Panc1 (cell line): ENCODE measurements at regions not wholly inside any gene's neighbourhood (a gene's known extent, or its start where the extent isn't known, plus 50 kb on each side); places are given as distances from the start of the nearest gene placed in this dataset.

Experiments
- ATAC-seq: fragments of 200-7000 bp; cut with Tn5 transposase; 2 replicates; pipeline ENCODE4 v1.9.1; 2020; ENCODE audit warnings: mild to moderate bottlenecking, moderate library complexity
- BruUV-seq: library from RNA; stranded (reverse); fragments of 400-500 nt; replicated peaks from 2 replicates; lab custom pipeline; 2021; lab: Mats Ljungman, UMichigan
- CTCF ChIA-PET: fragments of 300-600 bp; sonication (Branson Sonifier 250); formaldehyde crosslinking; loops from one replicate; lab custom pipeline; 2022; ENCODE audit warnings: antibody characterized with exemption; lab: Charles Lee
- POLR2A ChIA-PET: fragments of 300-600 bp; sonication (Branson Sonifier 250); formaldehyde crosslinking; loops from one replicate; lab custom pipeline; 2022; ENCODE audit warnings: antibody characterized with exemption; lab: Charles Lee
- DNase-seq: peaks from one replicate; pipeline ENCODE4 v3.0.0-alpha.2; 2010; ENCODE audit warnings: low read depth, low spot score
- H3K27ac ChIP-seq: 2 replicates; pipeline ENCODE4 v1.5.1; 2011; ENCODE audit warnings: mild to moderate bottlenecking, low read length, inconsistent platforms
- H3K27me3 ChIP-seq: fragments of 200-500 bp; sonication (Bioruptor generic); 2 replicates; pipeline ENCODE4 v1.6.0; 2014; ENCODE audit warnings: low read length, inconsistent platforms; ENCODE audit not compliant: control insufficient read depth, insufficient read depth
- H3K36me3 ChIP-seq: fragments of 200-500 bp; sonication (Bioruptor generic); 2 replicates; pipeline ENCODE4 v1.5.1; 2014; ENCODE audit warnings: inconsistent platforms, mild to moderate bottlenecking, low read length, moderate library complexity; ENCODE audit not compliant: control insufficient read depth, insufficient read depth
- H3K4me1 ChIP-seq: 2 replicates; pipeline ENCODE4 v1.5.1; 2011; ENCODE audit warnings: inconsistent platforms, mild to moderate bottlenecking, low read length, moderate library complexity; ENCODE audit not compliant: control insufficient read depth, insufficient read depth
- H3K4me3 ChIP-seq, 2 experiments: 2 replicates each; pipeline ENCODE4 v1.5.1; 2011 to 2012; ENCODE audit warnings: low read depth in 2 of 2, low read length in 2 of 2, mild to moderate bottlenecking in 2 of 2, inconsistent platforms in 1 of 2, moderate library complexity in 1 of 2
- H3K9me3 ChIP-seq: fragments of 200-500 bp; sonication (Bioruptor generic); 2 replicates; pipeline ENCODE4 v1.5.1; 2014; ENCODE audit warnings: low read depth, mild to moderate bottlenecking, inconsistent platforms, low read length, moderate library complexity; ENCODE audit not compliant: control insufficient read depth, insufficient read depth
- POLR2AphosphoS5 ChIP-seq: IDR thresholded peaks from 2 replicates; pipeline ENCODE4 v1.6.1; 2012; ENCODE audit warnings: mild to moderate bottlenecking, low read depth, low read length, moderate library complexity
- SIN3A ChIP-seq: IDR thresholded peaks from 2 replicates; pipeline ENCODE4 v1.6.1; 2012; ENCODE audit warnings: low read depth, mild to moderate bottlenecking, low read length, moderate library complexity, borderline replicate concordance; ENCODE audit not compliant: insufficient read depth
- TCF7L2 ChIP-seq: IDR thresholded peaks from 2 replicates; pipeline ENCODE4 v1.6.1; 2011; ENCODE audit warnings: mild to moderate bottlenecking, low read depth, low read length, inconsistent platforms
- in situ Hi-C: cut with HindIII; loops from 2 replicates; pipeline ENCODE4 v1.10.0; 2016; ENCODE audit warnings: low sequenced_read_pairs, low pct_unique_long_range_greater_than_20kb
- intact Hi-C: fragments of 100-400 bp; cut with micrococcal nuclease; formaldehyde crosslinking; loops from one replicate; pipeline ENCODE4 v1.10.0; 2022; ENCODE audit not compliant: unreplicated experiment
- TF ChIP-seq, protein P1 (sequence below): fragments of 450-650 bp; IDR thresholded peaks from 2 replicates; pipeline ENCODE4 v1.5.1; 2017; ENCODE audit warnings: mild to moderate bottlenecking
- TF ChIP-seq, protein P2 (sequence below), 2 experiments: IDR thresholded peaks; 2 replicates each; pipeline ENCODE4 v1.6.1; 2011 to 2012; ENCODE audit warnings: low read depth in 2 of 2, control low read depth in 1 of 2, low read length in 1 of 2, mild to moderate bottlenecking in 1 of 2, moderate library complexity in 1 of 2; ENCODE audit not compliant: insufficient read depth in 1 of 2

DNA sequence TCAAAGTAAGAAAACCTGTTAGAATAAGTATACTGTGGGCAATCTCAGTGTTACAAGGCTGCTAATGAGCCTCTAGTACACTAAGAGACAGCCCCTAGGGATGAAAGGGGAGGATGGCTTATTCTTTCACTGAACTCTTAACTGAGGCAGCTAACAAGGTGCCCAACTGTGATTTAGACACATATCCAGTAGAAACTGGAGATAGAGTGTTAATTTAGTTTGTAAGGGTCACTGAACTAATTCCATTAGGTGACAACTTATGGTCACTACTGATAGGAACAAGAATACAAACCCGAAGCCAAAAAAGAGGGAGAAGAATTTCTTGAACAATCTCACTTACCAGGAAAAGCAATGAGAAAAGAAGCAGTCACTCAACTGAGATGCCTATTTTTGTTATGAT is 1010.6 kb downstream of the PCDH9 start:
- ChIA-PET POLR2A (no interaction called here), CTCF (no interaction called here)
- H3K27ac ChIP-seq = no peak overlapping the region
- no peak for DNase-seq
- no peak overlapping the region for H3K4me3 ChIP-seq
- in situ Hi-C loops = no loop called here
- no peaks in the 10 kb centered on the region for H3K9me3 ChIP-seq
- no peaks in the 10 kb centered on the region for H3K36me3 ChIP-seq
- no peaks in the 10 kb centered on the region for H3K27me3 ChIP-seq
- intact Hi-C loops = no loop called here
- H3K4me1 ChIP-seq = no peaks in the 10 kb centered on the region
- TF ChIP-seq, protein P1, sequence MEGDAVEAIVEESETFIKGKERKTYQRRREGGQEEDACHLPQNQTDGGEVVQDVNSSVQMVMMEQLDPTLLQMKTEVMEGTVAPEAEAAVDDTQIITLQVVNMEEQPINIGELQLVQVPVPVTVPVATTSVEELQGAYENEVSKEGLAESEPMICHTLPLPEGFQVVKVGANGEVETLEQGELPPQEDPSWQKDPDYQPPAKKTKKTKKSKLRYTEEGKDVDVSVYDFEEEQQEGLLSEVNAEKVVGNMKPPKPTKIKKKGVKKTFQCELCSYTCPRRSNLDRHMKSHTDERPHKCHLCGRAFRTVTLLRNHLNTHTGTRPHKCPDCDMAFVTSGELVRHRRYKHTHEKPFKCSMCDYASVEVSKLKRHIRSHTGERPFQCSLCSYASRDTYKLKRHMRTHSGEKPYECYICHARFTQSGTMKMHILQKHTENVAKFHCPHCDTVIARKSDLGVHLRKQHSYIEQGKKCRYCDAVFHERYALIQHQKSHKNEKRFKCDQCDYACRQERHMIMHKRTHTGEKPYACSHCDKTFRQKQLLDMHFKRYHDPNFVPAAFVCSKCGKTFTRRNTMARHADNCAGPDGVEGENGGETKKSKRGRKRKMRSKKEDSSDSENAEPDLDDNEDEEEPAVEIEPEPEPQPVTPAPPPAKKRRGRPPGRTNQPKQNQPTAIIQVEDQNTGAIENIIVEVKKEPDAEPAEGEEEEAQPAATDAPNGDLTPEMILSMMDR = no peak
- TF ChIP-seq, protein P2, sequence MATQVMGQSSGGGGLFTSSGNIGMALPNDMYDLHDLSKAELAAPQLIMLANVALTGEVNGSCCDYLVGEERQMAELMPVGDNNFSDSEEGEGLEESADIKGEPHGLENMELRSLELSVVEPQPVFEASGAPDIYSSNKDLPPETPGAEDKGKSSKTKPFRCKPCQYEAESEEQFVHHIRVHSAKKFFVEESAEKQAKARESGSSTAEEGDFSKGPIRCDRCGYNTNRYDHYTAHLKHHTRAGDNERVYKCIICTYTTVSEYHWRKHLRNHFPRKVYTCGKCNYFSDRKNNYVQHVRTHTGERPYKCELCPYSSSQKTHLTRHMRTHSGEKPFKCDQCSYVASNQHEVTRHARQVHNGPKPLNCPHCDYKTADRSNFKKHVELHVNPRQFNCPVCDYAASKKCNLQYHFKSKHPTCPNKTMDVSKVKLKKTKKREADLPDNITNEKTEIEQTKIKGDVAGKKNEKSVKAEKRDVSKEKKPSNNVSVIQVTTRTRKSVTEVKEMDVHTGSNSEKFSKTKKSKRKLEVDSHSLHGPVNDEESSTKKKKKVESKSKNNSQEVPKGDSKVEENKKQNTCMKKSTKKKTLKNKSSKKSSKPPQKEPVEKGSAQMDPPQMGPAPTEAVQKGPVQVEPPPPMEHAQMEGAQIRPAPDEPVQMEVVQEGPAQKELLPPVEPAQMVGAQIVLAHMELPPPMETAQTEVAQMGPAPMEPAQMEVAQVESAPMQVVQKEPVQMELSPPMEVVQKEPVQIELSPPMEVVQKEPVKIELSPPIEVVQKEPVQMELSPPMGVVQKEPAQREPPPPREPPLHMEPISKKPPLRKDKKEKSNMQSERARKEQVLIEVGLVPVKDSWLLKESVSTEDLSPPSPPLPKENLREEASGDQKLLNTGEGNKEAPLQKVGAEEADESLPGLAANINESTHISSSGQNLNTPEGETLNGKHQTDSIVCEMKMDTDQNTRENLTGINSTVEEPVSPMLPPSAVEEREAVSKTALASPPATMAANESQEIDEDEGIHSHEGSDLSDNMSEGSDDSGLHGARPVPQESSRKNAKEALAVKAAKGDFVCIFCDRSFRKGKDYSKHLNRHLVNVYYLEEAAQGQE (IDR thresholded peaks at IDR 0.05; ENCODE audit: insufficient read depth in 1 of 2, low read depth in 2 of 2, low read length in 1 of 2) = no peak
- no peak for TF ChIP-seq TCF7L2
- TF ChIP-seq SIN3A = no peak
- TF ChIP-seq POLR2AphosphoS5 = no peak
- no TSS peak for BruUV-seq
- no peak for ATAC-seq

DNA sequence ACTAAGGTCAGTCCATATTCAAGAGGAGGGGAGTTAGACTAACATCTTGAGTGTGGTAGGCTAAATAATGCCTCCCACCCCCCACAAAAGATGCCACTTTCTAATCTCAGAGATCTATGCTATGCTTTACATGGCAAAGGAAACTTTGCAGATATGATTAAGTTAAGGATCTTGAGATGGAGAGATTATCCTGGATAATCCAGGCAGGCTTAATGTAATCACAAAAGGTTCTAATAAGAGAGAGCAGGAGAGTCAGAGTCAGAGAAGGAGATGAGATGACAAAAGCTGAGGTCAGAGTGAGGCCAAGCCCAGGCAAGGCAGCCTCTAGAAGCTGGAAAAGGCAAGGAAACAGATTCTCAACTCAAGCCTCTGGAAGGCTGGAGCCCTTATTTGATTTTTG is 1011.6 kb downstream of the PCDH9 start:
- H3K4me1 ChIP-seq = no peaks in the 10 kb centered on the region
- in situ Hi-C loops = no loop called here
- ATAC-seq = no peak
- no peak overlapping the region for H3K4me3 ChIP-seq
- ChIA-PET CTCF (no interaction called here), POLR2A (no interaction called here)
- TF ChIP-seq, protein P2 (IDR thresholded peaks at IDR 0.05; ENCODE audit: insufficient read depth in 1 of 2, low read depth in 2 of 2, low read length in 1 of 2) = no peak
- no peak for TF ChIP-seq SIN3A
- TF ChIP-seq POLR2AphosphoS5 = no peak
- TF ChIP-seq, protein P1 = no peak
- no peak for TF ChIP-seq TCF7L2
- no peak for DNase-seq
- no TSS peak for BruUV-seq
- H3K9me3 ChIP-seq = no peaks in the 10 kb centered on the region
- intact Hi-C loops = no loop called here
- H3K27me3 ChIP-seq = no peaks in the 10 kb centered on the region
- no peak overlapping the region for H3K27ac ChIP-seq
- no peaks in the 10 kb centered on the region for H3K36me3 ChIP-seq
